ENCODE measurements at regions not wholly inside any gene's neighbourhood (a gene's known extent, or its start where the extent isn't known, plus 50 kb on each side); places are given as distances from the start of the nearest gene placed in this dataset.

GRCh38 chr4:15293711-15294110 lies 134.1 kb upstream of the C1QTNF7 start:
- no peak overlapping the region for H3K27ac ChIP-seq
- H3K27me3 ChIP-seq (replicated peaks; ENCODE audit: insufficient read depth): no peaks in the 10 kb centered on the region
- H3K36me3 ChIP-seq: no peaks in the 10 kb centered on the region
- H3K4me1 ChIP-seq (ENCODE audit: control insufficient read depth in 1 of 2, low read depth in 2 of 2): peaks cover 5 to 9% of the 10 kb centered on the region in 2 donors
- TF ChIP-seq, protein P1, sequence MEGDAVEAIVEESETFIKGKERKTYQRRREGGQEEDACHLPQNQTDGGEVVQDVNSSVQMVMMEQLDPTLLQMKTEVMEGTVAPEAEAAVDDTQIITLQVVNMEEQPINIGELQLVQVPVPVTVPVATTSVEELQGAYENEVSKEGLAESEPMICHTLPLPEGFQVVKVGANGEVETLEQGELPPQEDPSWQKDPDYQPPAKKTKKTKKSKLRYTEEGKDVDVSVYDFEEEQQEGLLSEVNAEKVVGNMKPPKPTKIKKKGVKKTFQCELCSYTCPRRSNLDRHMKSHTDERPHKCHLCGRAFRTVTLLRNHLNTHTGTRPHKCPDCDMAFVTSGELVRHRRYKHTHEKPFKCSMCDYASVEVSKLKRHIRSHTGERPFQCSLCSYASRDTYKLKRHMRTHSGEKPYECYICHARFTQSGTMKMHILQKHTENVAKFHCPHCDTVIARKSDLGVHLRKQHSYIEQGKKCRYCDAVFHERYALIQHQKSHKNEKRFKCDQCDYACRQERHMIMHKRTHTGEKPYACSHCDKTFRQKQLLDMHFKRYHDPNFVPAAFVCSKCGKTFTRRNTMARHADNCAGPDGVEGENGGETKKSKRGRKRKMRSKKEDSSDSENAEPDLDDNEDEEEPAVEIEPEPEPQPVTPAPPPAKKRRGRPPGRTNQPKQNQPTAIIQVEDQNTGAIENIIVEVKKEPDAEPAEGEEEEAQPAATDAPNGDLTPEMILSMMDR (IDR thresholded peaks at IDR 0.05): no peak
- no peak overlapping the region for H3K4me3 ChIP-seq
- H3K9me3 ChIP-seq: no peaks in the 10 kb centered on the region
- DNase-seq (ENCODE audit: low spot score): no peak
- no peak for ATAC-seq (ENCODE audit: insufficient number of reproducible peaks, low FRiP score, low read depth)

- DNase-seq (ENCODE audit: low spot score) (no peak), ATAC-seq (ENCODE audit: insufficient number of reproducible peaks, low FRiP score, low read depth) (no peak)
- Histone ChIP-seq H3K4me1 (ENCODE audit: control insufficient read depth in 1 of 2, low read depth in 2 of 2) (peaks cover 5 to 13% of the 10 kb centered on the region in 2 donors), H3K27ac (no peak overlapping the region), H3K36me3 (no peaks in the 10 kb centered on the region), H3K4me3 (no peak overlapping the region), H3K9me3 (no peaks in the 10 kb centered on the region), H3K27me3 (replicated peaks; ENCODE audit: insufficient read depth) (no peaks in the 10 kb centered on the region)
- TF ChIP-seq, protein P1 (IDR thresholded peaks at IDR 0.05): no peak
Measured at GRCh38 chr4:15294202-15294601, 133.6 kb upstream of the C1QTNF7 start.

DNA sequence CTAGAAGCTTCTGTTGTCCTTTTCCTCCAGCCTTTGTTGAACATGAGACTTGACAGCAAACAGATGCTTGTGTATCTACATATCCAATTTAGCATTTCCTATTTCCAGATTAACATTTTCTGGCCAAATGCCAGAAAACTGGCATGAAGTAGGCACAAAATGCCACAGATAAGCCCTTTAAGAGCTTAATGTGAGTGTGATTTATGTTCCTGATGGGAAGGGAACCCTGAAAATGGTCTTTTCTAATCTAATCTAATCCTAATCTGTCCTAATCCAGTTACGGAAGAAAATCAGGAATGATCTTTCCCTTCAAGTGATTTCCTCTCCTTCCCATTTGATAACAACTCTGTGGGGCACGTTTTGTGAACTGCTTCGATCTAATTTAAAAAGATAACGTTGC lies 133.0 kb upstream of the C1QTNF7 start:
- no peaks in the 10 kb centered on the region for H3K36me3 ChIP-seq
- no peak overlapping the region for H3K4me3 ChIP-seq
- H3K27ac ChIP-seq: no peak overlapping the region
- ATAC-seq (ENCODE audit: insufficient number of reproducible peaks, low FRiP score, low read depth) (no peak), DNase-seq (ENCODE audit: low spot score) (no peak)
- H3K4me1 ChIP-seq (ENCODE audit: control insufficient read depth in 1 of 2, low read depth in 2 of 2): peaks cover 5 to 13% of the 10 kb centered on the region in 2 donors
- no peaks in the 10 kb centered on the region for H3K27me3 ChIP-seq (replicated peaks; ENCODE audit: insufficient read depth)
- TF ChIP-seq, protein P1 (IDR thresholded peaks at IDR 0.05): no peak
- H3K9me3 ChIP-seq: no peaks in the 10 kb centered on the region

DNA sequence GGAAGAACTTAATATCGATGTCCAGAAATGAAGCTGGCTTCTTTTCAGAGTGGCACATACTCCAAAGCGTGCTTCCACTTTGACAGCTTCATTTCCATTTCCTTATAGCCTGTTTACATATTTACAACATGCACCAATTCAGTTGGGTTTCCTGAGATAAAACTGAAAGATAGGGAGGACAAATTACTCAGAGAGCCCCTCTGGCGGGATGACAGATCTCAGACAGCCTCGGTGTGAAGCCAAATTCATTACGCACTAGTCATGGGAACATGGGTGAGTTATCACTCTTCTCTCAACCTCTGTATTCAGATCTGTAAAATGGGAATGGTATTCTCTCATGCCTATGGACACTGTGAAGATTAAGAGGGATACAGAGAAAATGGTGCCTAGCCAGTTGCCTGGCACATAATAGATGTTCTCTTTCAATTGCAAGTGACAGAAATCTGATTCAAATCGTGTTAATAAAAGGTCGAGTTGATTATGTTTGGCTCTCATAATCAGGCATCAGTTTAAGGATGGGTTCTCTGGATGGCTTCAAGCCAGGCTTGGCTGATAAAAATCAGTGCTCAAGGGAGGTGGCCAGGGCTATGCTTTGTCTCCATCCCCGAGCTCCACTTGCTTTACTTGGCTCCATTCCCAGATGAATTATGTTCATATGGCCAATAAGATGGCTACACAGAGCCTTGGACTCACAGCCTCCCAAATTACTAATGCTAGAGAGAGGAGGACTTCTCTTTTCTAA lies 132.2 kb upstream of the C1QTNF7 start:
- H3K27me3 ChIP-seq (replicated peaks; ENCODE audit: insufficient read depth): no peaks in the 10 kb centered on the region

GRCh38 chr4:15297344-15297743 lies 130.5 kb upstream of the C1QTNF7 start:
- TF ChIP-seq, protein P1 (IDR thresholded peaks at IDR 0.05): no peak
- ATAC-seq (ENCODE audit: insufficient number of reproducible peaks, low FRiP score, low read depth): no peak
- Histone ChIP-seq H3K4me1 (ENCODE audit: control insufficient read depth in 1 of 2, low read depth in 2 of 2) (peaks cover 5 to 29% of the 10 kb centered on the region in 2 donors), H3K27ac (no peak overlapping the region), H3K27me3 (replicated peaks; ENCODE audit: insufficient read depth) (no peaks in the 10 kb centered on the region), H3K36me3 (no peaks in the 10 kb centered on the region), H3K4me3 (no peak overlapping the region), H3K9me3 (no peaks in the 10 kb centered on the region)
- no peak for DNase-seq (ENCODE audit: low spot score)

More for the DNA sequence above, 132.2 kb upstream of the C1QTNF7 start:
- H3K27ac ChIP-seq: no peak overlapping the region
- no peaks in the 10 kb centered on the region for H3K36me3 ChIP-seq
- no peak overlapping the region for H3K4me3 ChIP-seq
- H3K9me3 ChIP-seq: no peaks in the 10 kb centered on the region
- ATAC-seq (ENCODE audit: insufficient number of reproducible peaks, low FRiP score, low read depth) (no peak), DNase-seq (ENCODE audit: low spot score) (no peak)
- TF ChIP-seq, protein P1 (IDR thresholded peaks at IDR 0.05): no peak
- H3K4me1 ChIP-seq (ENCODE audit: control insufficient read depth in 1 of 2, low read depth in 2 of 2): peaks cover 5 to 20% of the 10 kb centered on the region in 2 donors
